Sigmoid colon (tissue), 6 donors: ENCODE measurements at regions not wholly inside any gene's neighbourhood (a gene's known extent, or its start where the extent isn't known, plus 50 kb on each side); places are given as distances from the start of the nearest gene placed in this dataset.

Experiments used
- DNase-seq: peaks from one replicate; pipeline ENCODE4 v3.0.0-alpha.2; 2019
- H3K27ac ChIP-seq, 4 donors: fragments of 200-600 bp; sonication (generic); one replicate each; pipeline ENCODE4 v1.5.1; 2016 to 2019; ENCODE audit warnings: mild to moderate bottlenecking in 1 of 4
- H3K27me3 ChIP-seq, 3 donors: fragments of 200-600 bp; sonication (generic); one replicate each; pipeline ENCODE4 v1.5.1; 2019; ENCODE audit warnings: mild to moderate bottlenecking in 1 of 3
- H3K36me3 ChIP-seq, 4 donors: fragments of 200-600 bp; sonication (generic); one replicate each; pipeline ENCODE4 v1.5.1; 2016 to 2019
- H3K4me1 ChIP-seq, 4 donors: fragments of 200-600 bp; sonication (generic); one replicate each; pipeline ENCODE4 v1.5.1; 2017 to 2019
- H3K4me3 ChIP-seq, 4 donors: fragments of 200-600 bp; sonication (generic); one replicate each; pipeline ENCODE4 v1.5.1; 2017 to 2019; ENCODE audit warnings: mild to moderate bottlenecking in 2 of 4, moderate library complexity in 1 of 4
- H3K9me3 ChIP-seq, 4 donors: fragments of 200-600 bp in 3 of 4; sonication (generic) in 3 of 4; one replicate each; pipeline versions ENCODE4 v1.5.1 to v1.6.1; 2013 to 2019
- EP300 ChIP-seq, 4 donors: sonication (generic); formaldehyde crosslinking; IDR thresholded peaks; one replicate each; pipeline ENCODE4 v1.6.1; 2017; ENCODE audit warnings: antibody characterized with exemption in 4 of 4
- POLR2A ChIP-seq, 2 donors: fragments of 450-650 bp; IDR thresholded peaks; one replicate each; pipeline ENCODE4 v1.6.1; 2016; ENCODE audit warnings: antibody characterized with exemption in 2 of 2, mild to moderate bottlenecking in 2 of 2, moderate library complexity in 2 of 2
- POLR2AphosphoS5 ChIP-seq, 4 donors: sonication (generic); formaldehyde crosslinking; IDR thresholded peaks; one replicate each; pipeline ENCODE4 v1.6.1; 2017; ENCODE audit warnings: antibody characterized with exemption in 4 of 4
- WGBS, 2 donors: extraction: QIAGEN DNeasy Blood & Tissue Kit; methylation state at CpG; one replicate each; pipeline ENCODE4 v1.1.7; 2013; 5-methylcytosine and 5-hydroxymethylcytosine counted together
- intact Hi-C: fragments of 100-400 bp; cut with DNase I; formaldehyde crosslinking; loops from one replicate; pipeline ENCODE4 v1.15.1; 2023
- TF ChIP-seq, protein P1 (sequence below), 4 experiments: fragments of 450-650 bp in 3 of 4; fragments of 200-600 bp in 1 of 4; IDR thresholded peaks; one replicate each; pipeline ENCODE4 v1.5.1; 2016 to 2019; ENCODE audit warnings: antibody characterized with exemption in 4 of 4, mild to moderate bottlenecking in 3 of 4, moderate library complexity in 2 of 4
- donor health status: healthy with polysubstance abuse.
- donor health status: healthy.

DNA sequence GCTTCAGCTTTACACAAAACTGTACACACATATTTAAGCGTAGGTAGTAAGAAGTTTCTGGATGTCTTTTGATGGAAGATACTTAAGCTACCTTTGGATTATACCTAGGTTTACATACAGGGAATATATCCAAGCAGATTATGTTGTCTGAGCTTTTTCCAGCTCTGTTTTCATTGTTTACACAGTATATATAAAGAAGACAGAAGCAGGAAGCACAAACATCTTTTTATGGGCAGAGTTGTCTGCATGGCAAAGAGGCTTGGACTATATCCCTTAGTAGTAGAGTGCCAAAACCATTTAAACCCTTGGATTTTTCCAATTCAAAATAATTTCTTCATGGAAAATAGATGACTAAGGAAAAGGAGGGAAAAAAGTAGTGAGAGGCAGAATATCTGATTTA lies 329.4 kb upstream of the AGA start:
- TF ChIP-seq EP300 (IDR thresholded peaks at IDR 0.05) (no peak), POLR2AphosphoS5 (IDR thresholded peaks at IDR 0.05) (no peak), POLR2A (IDR thresholded peaks at IDR 0.05) (no peak)
- TF ChIP-seq, protein P1, sequence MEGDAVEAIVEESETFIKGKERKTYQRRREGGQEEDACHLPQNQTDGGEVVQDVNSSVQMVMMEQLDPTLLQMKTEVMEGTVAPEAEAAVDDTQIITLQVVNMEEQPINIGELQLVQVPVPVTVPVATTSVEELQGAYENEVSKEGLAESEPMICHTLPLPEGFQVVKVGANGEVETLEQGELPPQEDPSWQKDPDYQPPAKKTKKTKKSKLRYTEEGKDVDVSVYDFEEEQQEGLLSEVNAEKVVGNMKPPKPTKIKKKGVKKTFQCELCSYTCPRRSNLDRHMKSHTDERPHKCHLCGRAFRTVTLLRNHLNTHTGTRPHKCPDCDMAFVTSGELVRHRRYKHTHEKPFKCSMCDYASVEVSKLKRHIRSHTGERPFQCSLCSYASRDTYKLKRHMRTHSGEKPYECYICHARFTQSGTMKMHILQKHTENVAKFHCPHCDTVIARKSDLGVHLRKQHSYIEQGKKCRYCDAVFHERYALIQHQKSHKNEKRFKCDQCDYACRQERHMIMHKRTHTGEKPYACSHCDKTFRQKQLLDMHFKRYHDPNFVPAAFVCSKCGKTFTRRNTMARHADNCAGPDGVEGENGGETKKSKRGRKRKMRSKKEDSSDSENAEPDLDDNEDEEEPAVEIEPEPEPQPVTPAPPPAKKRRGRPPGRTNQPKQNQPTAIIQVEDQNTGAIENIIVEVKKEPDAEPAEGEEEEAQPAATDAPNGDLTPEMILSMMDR (IDR thresholded peaks at IDR 0.05) = no peak
- no peak for DNase-seq
- Histone ChIP-seq H3K4me1 (no peaks in the 10 kb centered on the region), H3K27ac (no peak overlapping the region), H3K4me3 (no peak overlapping the region), H3K36me3 (no peaks in the 10 kb centered on the region), H3K9me3 (no peaks in the 10 kb centered on the region), H3K27me3 (no peaks in the 10 kb centered on the region)
- WGBS, 2 donors = 86 to 88% methylated on average over 1 of the region's 1 CpG
- intact Hi-C loops = no loop called here

GRCh38 chr4:177778623-177779022 lies 336.4 kb upstream of the AGA start:
- no peak for DNase-seq
- Histone ChIP-seq H3K4me3 (no peak overlapping the region), H3K27me3 (no peaks in the 10 kb centered on the region), H3K36me3 (no peaks in the 10 kb centered on the region), H3K27ac (no peak overlapping the region), H3K4me1 (no peaks in the 10 kb centered on the region), H3K9me3 (peaks cover 0 to 2% (median 0%) of the 10 kb centered on the region in 4 donors)
- WGBS, 2 donors = 94 to 95% methylated on average over 2 of the region's 2 CpGs
- TF ChIP-seq, protein P1 (IDR thresholded peaks at IDR 0.05) = no peak
- TF ChIP-seq POLR2A (IDR thresholded peaks at IDR 0.05) (no peak), EP300 (IDR thresholded peaks at IDR 0.05) (no peak), POLR2AphosphoS5 (IDR thresholded peaks at IDR 0.05) (no peak)
- intact Hi-C loops = no loop called here

GRCh38 chr4:177785000-177785399 lies 342.8 kb upstream of the AGA start:
- Histone ChIP-seq H3K27me3 (no peaks in the 10 kb centered on the region), H3K4me3 (no peak overlapping the region), H3K27ac (no peak overlapping the region), H3K36me3 (no peaks in the 10 kb centered on the region), H3K9me3 (peaks cover 0 to 2% (median 0%) of the 10 kb centered on the region in 4 donors), H3K4me1 (no peaks in the 10 kb centered on the region)
- 60 to 83% methylated on average over 4 of the region's 4 CpGs for whole genome bisulfite sequencing, 2 donors
- TF ChIP-seq POLR2A (IDR thresholded peaks at IDR 0.05) = no peak
- TF ChIP-seq POLR2AphosphoS5 (IDR thresholded peaks at IDR 0.05) = no peak
- TF ChIP-seq, protein P1 (IDR thresholded peaks at IDR 0.05) = no peak
- TF ChIP-seq EP300 (IDR thresholded peaks at IDR 0.05) = no peak
- no peak for DNase-seq
- intact Hi-C loops = no loop called here

GRCh38 chr4:177789610-177790009 lies 347.4 kb upstream of the AGA start:
- H3K27ac ChIP-seq = no peak overlapping the region
- intact Hi-C loops = no loop called here
- H3K4me3 ChIP-seq = no peak overlapping the region
- TF ChIP-seq, protein P1 (IDR thresholded peaks at IDR 0.05) = no peak
- TF ChIP-seq POLR2AphosphoS5 (IDR thresholded peaks at IDR 0.05) (no peak), POLR2A (IDR thresholded peaks at IDR 0.05) (no peak), EP300 (IDR thresholded peaks at IDR 0.05) (no peak)
- WGBS, 2 donors = 40 to 73% methylated on average over 4 of the region's 4 CpGs
- H3K9me3 ChIP-seq = no peaks in the 10 kb centered on the region
- H3K4me1 ChIP-seq = no peaks in the 10 kb centered on the region
- no peaks in the 10 kb centered on the region for H3K36me3 ChIP-seq
- H3K27me3 ChIP-seq = no peaks in the 10 kb centered on the region
- no peak for DNase-seq

DNA sequence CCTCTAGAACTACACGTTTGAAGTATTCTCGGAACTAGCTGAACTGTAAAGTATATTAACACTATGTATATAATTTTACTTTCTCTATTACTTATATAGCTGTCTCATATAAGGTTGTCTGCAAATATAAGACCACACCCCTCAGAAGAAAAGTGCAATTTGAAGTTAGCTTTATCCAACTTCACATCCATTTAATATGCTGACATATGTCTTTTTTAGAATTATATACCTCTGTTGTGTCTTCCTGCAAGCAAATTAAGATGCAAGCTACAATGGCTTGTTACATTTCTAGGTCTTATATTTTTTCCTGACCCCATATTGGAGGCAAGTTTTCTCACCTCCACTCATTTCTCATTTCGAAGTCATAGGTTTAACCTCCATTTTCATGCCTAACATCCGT lies 349.0 kb upstream of the AGA start:
- intact Hi-C loops = no loop called here
- H3K27ac ChIP-seq = no peak overlapping the region

More for the DNA sequence above, 349.0 kb upstream of the AGA start:
- DNase-seq = no peak
- H3K36me3 ChIP-seq = no peaks in the 10 kb centered on the region
- no peaks in the 10 kb centered on the region for H3K4me1 ChIP-seq
- WGBS, 2 donors = 87 to 90% methylated on average over 4 of the region's 4 CpGs
- H3K27me3 ChIP-seq = no peaks in the 10 kb centered on the region
- H3K4me3 ChIP-seq = no peak overlapping the region
- no peaks in the 10 kb centered on the region for H3K9me3 ChIP-seq
- TF ChIP-seq EP300 (IDR thresholded peaks at IDR 0.05) (no peak), POLR2AphosphoS5 (IDR thresholded peaks at IDR 0.05) (no peak), POLR2A (IDR thresholded peaks at IDR 0.05) (no peak)
- TF ChIP-seq, protein P1 (IDR thresholded peaks at IDR 0.05) = no peak
